ENCODE measurements at regions not wholly inside any gene's neighbourhood (a gene's known extent, or its start where the extent isn't known, plus 50 kb on each side); places are given as distances from the start of the nearest gene placed in this dataset.

- DNase-seq, result no peak
Observed at GRCh38 chr1:208598021-208598420, 353.8 kb upstream of the PLXNA2 start.

- no peak for DNase-seq
Observed at GRCh38 chr1:208599063-208599462, 354.9 kb upstream of the PLXNA2 start.

GRCh38 chr1:208600456-208601190 is 356.4 kb upstream of the PLXNA2 start:
- DNase-seq, result no peak

DNA sequence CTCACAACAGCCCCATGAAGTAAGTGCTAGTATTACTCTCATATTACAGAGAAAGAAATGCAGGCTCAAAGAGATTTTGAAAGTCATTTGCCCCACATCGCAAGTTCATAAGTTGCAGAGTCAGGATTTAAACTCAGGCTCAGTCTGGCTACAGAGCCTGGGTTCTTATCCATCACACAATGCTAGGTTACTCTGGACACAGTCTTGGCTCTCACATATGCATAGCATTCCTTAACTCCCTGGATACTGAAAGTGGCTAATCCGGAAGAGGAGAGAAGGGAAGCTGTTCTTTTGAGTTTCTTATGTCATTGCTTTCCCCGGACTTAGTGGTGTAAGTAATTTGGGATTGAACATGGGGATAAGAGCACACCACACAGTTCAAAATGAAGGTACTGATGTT is 357.4 kb upstream of the PLXNA2 start:
- no peak for DNase-seq

DNA sequence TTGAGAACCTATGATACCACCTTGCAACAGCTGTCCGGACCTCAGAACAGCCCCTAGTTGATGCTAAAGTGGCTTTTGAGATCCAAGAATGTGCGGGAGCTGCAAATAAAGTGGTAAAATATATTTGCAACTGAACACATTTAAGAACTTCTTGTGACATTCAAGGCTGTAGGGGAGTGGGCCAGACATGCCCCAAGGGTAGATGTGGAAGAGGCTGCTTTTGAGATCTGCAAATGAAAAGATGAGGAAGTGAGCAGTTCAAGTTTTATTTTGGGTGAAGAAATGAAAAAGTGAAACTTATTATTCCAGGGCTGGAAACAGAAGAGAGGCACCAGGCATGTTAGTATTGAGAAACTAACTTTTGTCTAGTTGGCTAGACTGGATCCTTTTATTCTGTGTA is 359.5 kb upstream of the PLXNA2 start:
- DNase-seq, result no peak

DNA sequence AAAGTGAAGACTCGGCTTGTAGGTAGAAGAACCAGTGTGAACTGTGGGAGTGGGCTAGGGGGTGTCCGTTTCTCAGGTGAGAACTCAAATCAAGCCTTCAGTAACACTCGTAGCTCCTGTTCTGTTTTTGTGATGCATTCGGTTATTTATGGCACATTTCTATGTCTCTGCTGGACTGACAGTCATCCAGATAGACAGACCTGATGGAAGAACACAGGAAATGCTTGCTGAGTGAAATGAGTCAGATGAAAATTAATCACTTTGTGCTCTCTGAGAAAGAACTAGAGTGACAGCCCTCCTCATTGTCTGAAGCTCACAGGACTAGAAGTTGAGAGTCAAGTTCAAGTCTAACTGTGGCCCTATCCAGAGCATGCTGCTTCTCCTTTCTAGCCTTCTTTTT is 360.1 kb upstream of the PLXNA2 start:
- DNase-seq, result no peak

DNA sequence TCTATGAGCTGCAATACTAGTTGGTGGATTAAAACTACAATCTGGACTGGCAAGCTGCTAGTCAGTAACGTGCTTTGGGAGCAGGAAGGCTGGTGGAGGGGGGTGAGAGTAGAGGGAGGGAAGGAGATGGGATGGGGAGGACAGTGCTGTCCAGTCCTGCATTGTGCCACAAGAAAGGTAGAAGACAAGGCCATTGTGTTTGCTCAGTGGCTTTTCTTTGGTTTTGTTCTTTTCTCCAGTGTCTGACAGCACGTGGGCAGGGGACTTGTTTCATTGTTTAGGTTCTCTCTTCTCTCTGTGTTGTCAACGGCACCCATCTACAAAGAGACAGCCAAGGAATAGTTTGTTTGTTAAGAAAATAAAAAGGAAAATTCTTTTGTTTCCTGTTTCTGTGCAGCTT is 362.8 kb upstream of the PLXNA2 start:
- no peak for DNase-seq

GRCh38 chr1:208607616-208608015 is 363.4 kb upstream of the PLXNA2 start:
- DNase-seq, result no peak

GRCh38 chr1:208614610-208615009 is 370.4 kb upstream of the PLXNA2 start:
- DNase-seq, result no peak

DNA sequence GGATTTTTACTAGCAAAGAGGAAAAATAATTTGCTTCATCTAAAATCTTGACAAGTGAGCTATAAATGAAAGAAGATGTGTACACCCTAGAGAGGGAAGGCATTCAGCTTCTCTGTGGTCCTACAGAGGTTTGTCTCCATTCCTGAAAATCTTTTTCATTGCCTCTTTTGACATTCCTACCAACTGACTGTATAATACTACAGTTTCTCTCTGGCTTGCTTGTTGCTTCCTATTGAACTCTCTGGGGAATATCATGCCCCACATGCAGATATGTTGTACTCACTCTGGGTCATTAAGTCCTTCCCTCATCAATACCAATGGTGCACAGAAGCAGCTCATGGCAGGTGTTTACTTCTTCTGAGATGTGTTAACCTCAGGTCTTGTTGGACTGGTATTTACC is 371.2 kb upstream of the PLXNA2 start:
- no peak for DNase-seq

GRCh38 chr1:208616776-208617175 is 372.6 kb upstream of the PLXNA2 start:
- DNase-seq, result no peak

- no peak for DNase-seq
Observed at GRCh38 chr1:208628022-208628914, 384.1 kb upstream of the PLXNA2 start.

DNA sequence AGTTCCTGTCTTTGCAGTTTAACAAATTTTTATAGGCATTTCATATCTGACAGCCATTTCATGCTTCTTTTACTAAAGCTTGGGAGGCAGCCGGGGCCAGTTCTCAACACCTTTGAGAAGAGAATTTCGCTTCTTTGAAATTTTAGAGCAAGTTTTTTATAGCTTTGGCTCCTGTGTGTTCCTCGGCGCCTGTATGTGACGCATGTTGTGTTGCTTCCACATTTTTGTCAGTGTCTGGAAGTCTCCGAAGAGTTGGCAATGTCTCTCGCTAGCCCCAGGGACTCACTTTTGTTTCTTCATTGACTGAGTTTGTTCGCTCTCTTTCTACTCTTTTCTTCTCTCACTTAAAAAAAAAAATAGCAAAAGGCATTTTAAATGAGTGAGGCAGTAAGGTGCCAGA is 386.9 kb upstream of the PLXNA2 start:
- DNase-seq, result no peak

GRCh38 chr1:208631506-208631905 is 387.3 kb upstream of the PLXNA2 start:
- DNase-seq, result no peak

DNA sequence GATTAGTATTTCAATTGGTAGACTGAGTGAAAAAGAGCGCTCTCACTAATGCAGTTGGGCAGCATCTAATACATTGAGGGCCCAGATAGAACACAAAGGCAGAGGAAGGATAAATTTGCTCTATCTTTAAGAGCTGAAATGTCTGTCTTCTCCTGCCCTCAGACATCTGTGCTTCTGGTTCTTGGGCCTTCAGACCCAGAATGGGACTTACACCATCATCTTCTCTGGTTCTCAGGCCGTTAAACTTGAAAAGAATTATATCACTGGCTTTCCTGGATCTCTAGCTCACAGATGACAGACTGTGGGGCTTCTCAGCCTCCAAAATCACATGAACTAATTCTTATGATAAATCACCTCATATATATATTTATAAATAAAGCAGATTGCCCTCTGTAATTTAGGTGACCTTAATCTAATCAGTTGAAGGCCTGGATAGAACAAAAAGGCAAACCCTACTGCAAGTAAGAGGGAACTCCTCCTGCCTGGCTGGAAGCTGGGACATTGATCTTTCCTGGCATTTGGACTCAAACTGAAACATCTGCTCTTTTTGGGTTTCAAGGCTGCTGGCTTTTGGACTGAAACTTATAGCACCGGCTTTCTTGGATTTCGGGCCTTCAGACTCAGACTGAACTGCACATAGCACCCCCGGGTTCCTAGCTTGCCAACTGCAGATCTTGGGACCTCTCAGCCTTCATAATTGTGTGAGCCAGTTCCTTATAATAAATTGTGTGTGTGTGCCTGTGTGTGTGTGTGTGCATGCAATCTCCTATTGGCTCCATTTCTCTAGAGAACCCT is 390.4 kb upstream of the PLXNA2 start:
- DNase-seq, result no peak

DNA sequence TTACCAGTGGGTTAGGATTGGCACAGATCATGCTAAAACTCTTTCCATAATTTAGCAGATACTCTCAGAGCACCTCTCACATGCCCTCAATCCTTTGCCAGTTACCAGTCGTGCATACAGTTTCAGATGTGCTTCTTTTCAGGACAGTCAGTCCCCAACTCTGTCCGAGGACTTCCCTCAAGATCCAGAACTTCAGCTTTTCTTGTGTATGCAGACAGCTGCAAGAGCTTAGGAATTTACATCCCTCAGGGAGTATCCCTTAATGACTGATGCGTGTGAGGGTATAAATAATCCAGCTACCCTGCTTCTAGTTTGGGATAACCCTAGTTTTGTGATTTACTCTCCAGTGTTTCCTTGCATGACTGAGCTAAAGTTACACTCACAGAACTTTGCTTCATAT is 393.0 kb upstream of the PLXNA2 start:
- DNase-seq, result no peak

- no peak for DNase-seq
Observed at GRCh38 chr1:208639382-208639781, 395.2 kb upstream of the PLXNA2 start.

GRCh38 chr1:208640295-208640694 is 396.1 kb upstream of the PLXNA2 start:
- no peak for DNase-seq

- DNase-seq, result no peak
Observed at GRCh38 chr1:208641579-208642280, 397.5 kb upstream of the PLXNA2 start.

DNA sequence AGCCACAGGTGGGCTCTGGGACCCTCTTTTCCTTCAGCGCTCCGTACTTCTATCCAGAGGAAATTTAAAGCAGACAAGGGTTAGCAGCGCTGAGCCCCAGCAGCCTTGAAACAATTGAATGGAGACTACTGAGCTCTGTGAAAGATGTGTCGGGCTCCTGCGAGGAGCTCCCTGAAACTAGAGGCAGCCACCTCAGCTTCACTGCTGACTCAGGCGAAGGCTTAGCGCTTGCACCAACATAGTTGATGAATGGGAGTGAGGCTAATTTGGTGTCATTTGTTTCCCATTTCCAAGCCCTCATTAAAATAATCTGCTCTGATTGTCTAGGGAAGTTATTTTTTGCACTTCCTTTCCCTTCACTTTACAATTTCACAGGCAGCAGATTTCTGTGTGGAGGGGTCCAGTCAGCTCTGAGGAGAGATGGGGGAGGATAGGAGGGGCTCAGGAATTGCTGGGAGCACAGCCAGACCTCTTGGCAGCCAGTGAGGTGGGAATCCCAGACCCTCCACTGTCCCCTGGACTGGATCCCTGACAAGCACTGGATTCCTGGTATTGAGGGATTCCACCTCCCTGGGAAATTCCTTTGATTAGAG is 398.9 kb upstream of the PLXNA2 start:
- DNase-seq, result peak; percentile 29

- DNase-seq, result no peak
Observed at GRCh38 chr1:208644401-208645160, 400.4 kb upstream of the PLXNA2 start.

DNA sequence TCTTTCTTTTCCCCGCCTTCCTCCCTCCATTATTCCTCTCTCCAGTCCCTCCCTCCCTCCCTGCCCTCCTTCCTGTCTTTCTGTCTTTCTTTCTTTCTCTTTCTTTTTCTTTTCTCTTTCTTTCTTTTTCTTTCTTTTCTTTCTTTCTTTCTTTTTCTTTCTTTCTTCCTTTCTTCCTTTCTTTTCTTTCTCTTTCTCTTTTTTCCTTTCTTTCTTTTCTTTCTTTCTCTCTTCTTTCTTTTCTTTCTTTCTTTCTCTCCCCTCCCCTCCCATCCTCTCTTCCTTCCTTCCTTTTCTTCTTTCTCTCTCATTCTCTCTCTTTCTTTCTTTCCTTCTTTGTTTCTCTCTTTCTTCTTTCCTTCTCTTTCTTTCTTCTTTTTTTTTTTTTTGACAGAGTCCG is 402.2 kb upstream of the PLXNA2 start:
- no peak for DNase-seq

Measured in right hindlimb (tissue), 1 donor.